ENCODE measurements at regions not wholly inside any gene's neighbourhood (a gene's known extent, or its start where the extent isn't known, plus 50 kb on each side); places are given as distances from the start of the nearest gene placed in this dataset.

GRCh38 chr20:12763406-12763805 lies 245.4 kb upstream of the SPTLC3 start:
- no peak for DNase-seq

GRCh38 chr20:12764053-12764452 lies 244.7 kb upstream of the SPTLC3 start:
- DNase-seq: no peak

- no peak for DNase-seq
These were observed 243.9 kb upstream of the SPTLC3 start for GRCh38 chr20:12764851-12765250.

GRCh38 chr20:12773936-12774335 lies 234.8 kb upstream of the SPTLC3 start:
- DNase-seq: no peak

GRCh38 chr20:12775041-12775440 lies 233.7 kb upstream of the SPTLC3 start:
- DNase-seq: no peak

- no peak for DNase-seq
These were observed 231.8 kb upstream of the SPTLC3 start for GRCh38 chr20:12777016-12777415.

GRCh38 chr20:12786276-12786675 lies 222.5 kb upstream of the SPTLC3 start:
- DNase-seq: no peak

GRCh38 chr20:12788632-12789299 lies 220.0 kb upstream of the SPTLC3 start:
- DNase-seq: no peak

- no peak for DNase-seq
These were observed 217.9 kb upstream of the SPTLC3 start for GRCh38 chr20:12790859-12791258.

- no peak for DNase-seq
These were observed 210.5 kb upstream of the SPTLC3 start for GRCh38 chr20:12798286-12798685.

GRCh38 chr20:12808006-12808567 lies 200.7 kb upstream of the SPTLC3 start:
- no peak for DNase-seq

- no peak for DNase-seq
These were observed 193.5 kb upstream of the SPTLC3 start for GRCh38 chr20:12815231-12815768.

GRCh38 chr20:12815778-12816408 lies 192.9 kb upstream of the SPTLC3 start:
- DNase-seq: no peak

GRCh38 chr20:12821249-12821648 lies 187.5 kb upstream of the SPTLC3 start:
- no peak for DNase-seq

- DNase-seq: no peak
These were observed 185.0 kb upstream of the SPTLC3 start for GRCh38 chr20:12823734-12824133.

GRCh38 chr20:12824328-12825225 lies 184.2 kb upstream of the SPTLC3 start:
- no peak for DNase-seq

GRCh38 chr20:12825226-12825595 lies 183.6 kb upstream of the SPTLC3 start:
- DNase-seq: no peak

GRCh38 chr20:12827816-12828385 lies 180.9 kb upstream of the SPTLC3 start:
- no peak for DNase-seq

- DNase-seq: no peak
These were observed 179.6 kb upstream of the SPTLC3 start for GRCh38 chr20:12829170-12829569.

GRCh38 chr20:12833861-12834260 lies 174.9 kb upstream of the SPTLC3 start:
- DNase-seq: no peak

- no peak for DNase-seq
These were observed 172.8 kb upstream of the SPTLC3 start for GRCh38 chr20:12835999-12836398.

- DNase-seq: no peak
These were observed 171.1 kb upstream of the SPTLC3 start for GRCh38 chr20:12837646-12838045.

Measured in fibroblast of skin of right quadriceps (primary cell).